ENCODE measurements at regions not wholly inside any gene's neighbourhood (a gene's known extent, or its start where the extent isn't known, plus 50 kb on each side); places are given as distances from the start of the nearest gene placed in this dataset.

- DNase-seq (ENCODE audit: low read depth in 2 of 3, low spot score in 2 of 3) = no peak
Observed at GRCh38 chr4:110675426-110675825, 52.5 kb upstream of the PITX2 start.

DNA sequence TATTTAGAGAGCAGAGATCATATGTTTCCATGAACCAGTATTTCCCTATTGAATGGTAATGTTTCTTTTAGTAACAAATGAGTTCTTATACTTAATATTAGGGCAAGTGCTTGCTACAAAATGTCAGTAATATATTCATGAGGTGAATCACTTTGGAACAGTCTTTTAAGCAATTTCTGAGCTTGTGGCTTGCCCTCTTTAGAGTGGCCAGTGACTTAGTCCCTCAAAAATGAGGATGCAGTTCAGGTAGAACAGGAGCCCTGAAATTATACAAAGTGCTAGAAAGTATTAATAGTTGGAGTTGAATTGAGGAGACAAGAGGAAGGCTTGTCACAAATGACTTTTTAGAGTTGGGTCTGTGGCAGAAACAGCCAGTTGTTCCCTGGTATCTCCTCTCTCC is 53.4 kb upstream of the PITX2 start:
- DNase-seq (ENCODE audit: low read depth in 2 of 3, low spot score in 2 of 3) = no peak

DNA sequence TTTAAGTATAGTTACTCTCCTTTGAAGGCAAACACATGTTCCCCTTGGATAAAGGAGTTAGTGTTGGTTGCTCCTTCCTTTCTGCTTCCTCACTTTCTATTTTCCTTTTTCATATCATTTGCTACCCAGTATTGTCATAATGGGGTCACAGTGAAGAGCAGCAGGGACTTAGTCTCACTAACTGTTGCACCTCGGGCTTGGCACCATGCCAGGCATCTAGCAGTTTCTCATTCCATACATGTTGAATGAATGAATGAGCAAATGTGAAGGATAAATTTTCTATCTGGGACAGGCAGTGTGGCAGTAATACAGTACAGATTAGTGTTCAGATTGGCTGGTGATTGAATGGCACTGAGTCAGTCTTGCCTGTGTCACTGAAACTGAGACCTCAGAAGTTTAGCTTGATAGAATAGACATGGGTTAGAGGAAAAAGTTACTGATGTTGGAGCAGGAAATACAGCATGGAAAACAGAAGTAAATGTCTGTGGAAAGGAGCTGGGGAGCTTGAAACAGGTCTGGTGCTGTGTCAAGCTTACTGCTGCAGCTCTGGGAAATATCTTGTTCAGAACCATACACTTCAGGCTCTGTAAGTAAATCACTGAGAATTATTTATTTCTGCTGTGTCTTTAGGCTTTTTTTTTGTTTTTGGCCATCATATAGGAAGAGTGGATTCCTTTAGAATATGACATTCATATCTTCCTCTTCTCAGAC is 55.8 kb upstream of the PITX2 start:
- no peak for DNase-seq (ENCODE audit: low read depth in 2 of 3, low spot score in 2 of 3)

DNA sequence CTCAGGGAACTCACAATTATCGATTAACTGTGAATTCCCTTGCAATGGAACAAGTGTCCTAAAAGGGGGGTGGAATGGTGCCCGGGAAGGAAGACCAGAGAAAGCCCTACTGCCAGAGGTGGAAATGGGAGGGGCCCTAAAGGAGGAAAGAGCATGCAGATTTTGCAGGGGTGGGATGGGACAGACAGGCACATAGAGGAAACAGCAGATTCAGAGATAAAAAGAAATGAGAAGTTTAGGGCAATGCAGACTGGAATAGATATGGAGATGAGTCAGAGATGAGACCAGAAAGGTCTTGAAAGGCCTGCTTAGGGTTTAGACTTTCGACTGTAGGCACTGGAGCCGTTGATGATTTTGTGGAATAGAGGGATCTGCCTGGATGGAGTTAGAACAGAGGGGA is 57.4 kb upstream of the PITX2 start:
- no peak for DNase-seq (ENCODE audit: low read depth in 2 of 3, low spot score in 2 of 3)

DNA sequence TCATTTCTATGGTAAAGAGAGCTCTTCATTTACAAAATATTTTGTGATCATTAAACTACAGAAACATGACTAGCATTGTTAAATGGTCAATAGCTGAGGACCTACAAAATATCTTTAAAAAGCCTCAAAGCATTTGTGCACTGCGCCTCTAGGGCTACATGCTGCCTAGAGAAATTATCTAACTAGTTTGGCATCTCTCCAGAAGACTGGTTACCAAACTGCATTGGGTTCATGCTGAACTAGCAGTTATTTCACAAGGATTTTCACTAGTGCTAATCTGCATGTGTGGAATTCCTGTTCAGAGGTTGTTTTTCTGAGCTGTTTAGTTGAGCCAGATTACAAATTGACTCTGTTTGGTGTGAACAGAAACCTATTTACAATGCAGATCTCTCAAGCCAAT is 58.5 kb upstream of the PITX2 start:
- DNase-seq (ENCODE audit: low read depth in 2 of 3, low spot score in 2 of 3) = no peak

DNA sequence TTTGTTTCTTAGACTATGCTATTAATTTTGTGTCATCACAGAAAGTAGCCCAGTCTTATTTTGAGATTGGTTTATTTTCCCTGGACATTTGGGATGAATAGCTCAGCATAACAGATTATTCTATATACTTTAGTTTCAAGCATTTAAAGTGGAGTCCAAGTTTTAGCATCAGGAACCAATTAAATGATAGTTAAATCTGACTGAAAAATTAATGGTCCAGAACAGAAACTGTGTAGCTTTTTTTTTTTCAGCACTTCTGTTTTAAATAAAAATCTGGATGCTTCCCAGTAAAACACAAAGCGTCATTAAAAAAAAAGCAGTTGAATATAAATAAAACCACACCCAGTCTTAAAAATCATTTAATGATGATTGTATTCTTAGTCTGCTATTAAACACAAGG is 59.4 kb upstream of the PITX2 start:
- no peak for DNase-seq (ENCODE audit: low read depth in 2 of 3, low spot score in 2 of 3)

- DNase-seq (ENCODE audit: low read depth in 2 of 3, low spot score in 2 of 3) = no peak
Observed at GRCh38 chr4:110683601-110684000, 60.7 kb upstream of the PITX2 start.

- no peak for DNase-seq (ENCODE audit: low read depth in 2 of 3, low spot score in 2 of 3)
Observed at GRCh38 chr4:110702326-110702725, 79.4 kb upstream of the PITX2 start.

DNA sequence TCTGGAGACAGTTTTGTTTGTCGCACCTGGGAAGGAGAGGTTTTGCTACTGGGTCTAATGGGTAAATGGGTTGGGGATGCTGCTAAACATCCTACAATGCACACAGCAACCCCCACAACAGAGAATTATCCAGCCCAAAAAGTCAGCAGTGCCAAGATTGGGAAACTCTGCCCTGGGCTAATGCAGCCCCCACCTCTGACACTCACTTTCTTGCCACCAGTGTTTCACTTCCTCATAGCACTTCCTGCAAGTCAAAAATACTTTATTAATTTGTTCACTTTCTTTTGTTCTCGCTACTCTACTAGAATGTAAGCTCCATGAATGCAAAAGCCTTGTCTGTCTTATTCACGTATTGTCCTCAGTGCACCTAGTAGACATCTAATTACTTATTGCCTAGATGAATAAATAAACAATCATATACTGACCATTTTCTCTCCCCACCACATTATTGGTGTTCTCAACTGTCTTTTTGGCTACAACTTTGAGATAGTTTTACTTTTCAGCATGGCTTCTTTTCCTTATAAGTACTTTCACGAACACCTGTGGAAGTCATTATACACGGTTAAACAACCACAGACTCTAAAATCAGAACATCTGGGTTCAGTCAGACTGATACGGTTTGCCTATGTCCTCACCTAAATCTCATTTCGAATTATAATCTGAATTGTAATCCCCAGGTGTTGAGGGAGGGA is 82.0 kb upstream of the PITX2 start:
- no peak for DNase-seq (ENCODE audit: low read depth in 2 of 3, low spot score in 2 of 3)

DNA sequence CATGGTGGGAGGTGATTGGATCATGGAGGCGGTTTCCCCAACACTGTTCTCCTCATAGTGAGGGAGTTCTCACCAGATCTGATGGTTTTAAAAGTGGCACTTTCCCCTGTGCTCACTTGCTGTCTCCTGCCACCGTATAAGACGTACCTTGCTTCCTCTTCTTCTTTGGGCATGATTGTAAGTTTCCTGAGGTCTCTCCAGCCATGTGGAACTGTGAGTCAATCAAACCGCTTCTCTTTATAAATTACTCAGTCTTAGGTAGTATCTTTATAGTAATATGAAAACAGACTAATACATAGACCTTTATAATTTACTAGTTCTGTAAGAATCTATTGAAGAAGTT is 82.5 kb upstream of the PITX2 start:
- no peak for DNase-seq (ENCODE audit: low read depth in 2 of 3, low spot score in 2 of 3)

DNA sequence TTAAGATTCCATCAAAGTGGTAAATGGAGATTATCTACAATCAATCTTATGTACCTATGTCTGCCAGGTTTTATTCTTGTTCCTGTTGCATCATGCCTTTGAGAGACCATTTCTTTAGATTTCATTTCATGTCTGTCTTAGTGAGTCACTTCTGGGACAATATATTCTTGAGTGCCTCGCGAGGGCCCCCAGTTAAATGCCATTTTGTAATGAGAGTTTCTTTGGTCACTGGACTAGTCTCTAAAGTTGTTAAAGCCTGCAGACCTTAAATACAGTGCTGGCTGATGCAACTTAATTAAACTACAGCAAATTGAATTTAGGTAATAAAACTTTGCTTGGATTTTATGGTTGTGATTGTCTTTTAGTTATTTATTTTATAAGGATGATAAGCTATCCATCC is 87.2 kb upstream of the PITX2 start:
- DNase-seq (ENCODE audit: low read depth in 2 of 3, low spot score in 2 of 3) = no peak

DNA sequence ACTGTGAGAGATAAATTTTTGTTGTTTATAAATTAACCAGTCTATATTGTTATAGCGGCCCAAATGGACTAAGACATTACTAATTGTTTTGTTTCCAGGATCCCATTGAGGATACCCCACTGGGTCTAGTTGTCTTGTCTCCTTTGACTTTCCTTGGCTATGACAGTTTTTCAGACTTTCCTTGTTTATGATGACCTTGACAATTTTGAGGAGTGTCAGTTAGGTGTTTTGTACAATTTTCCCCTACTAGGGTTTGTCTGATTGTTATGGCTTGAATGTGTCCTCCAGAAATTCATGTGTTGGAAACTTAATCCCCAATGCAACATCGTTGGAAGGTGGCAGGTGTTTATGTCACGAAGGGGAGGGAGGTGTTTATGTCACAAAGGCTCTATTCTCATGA is 89.6 kb upstream of the PITX2 start:
- DNase-seq (ENCODE audit: low read depth in 2 of 3, low spot score in 2 of 3) = no peak

- DNase-seq (ENCODE audit: low read depth in 2 of 3, low spot score in 2 of 3) = no peak
Observed at GRCh38 chr4:110730318-110730717, 107.4 kb upstream of the PITX2 start.

- no peak for DNase-seq (ENCODE audit: low read depth in 2 of 3, low spot score in 2 of 3)
Observed at GRCh38 chr4:110733901-110734300, 111.0 kb upstream of the PITX2 start.

DNA sequence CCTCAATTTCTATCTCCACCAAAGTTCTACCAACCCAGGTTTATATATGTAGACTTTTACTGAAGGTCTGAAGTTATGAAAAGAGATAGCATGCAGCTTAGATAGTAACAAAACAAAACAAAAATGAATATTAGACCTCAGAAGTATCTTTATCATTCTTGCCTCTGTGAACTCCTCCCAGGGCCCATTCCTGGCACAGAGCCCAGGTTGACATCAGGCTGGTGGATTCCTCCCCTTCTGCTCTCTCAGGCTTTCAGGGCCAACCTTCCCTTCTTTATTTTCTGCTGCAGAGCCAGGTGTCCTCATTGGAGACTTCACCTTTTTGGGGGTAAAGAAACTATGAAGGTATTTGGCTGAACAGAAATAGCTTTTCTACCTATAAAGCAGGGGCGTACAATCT is 112.8 kb upstream of the PITX2 start:
- no peak for DNase-seq (ENCODE audit: low read depth in 2 of 3, low spot score in 2 of 3)

GRCh38 chr4:110737931-110738330 is 115.1 kb upstream of the PITX2 start:
- DNase-seq (ENCODE audit: low read depth in 2 of 3, low spot score in 2 of 3) = no peak

DNA sequence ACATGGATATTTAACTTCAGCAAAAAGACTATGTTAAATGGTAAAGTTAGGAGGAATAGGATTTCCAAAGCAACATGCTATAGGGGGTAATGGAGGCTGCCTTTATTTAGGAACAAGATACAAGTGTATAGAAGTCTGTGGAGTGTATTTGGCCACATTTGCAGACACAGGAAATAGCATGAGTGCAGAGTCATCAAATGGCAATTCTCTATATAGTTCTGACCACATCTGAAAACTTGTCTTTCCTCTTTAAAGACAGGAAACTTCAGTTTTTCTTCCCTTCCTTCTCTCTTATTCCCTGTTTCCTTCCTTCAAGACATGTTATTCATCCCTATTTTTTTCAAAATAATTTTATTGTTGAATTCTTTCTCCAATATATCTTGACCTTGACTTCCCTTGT is 119.3 kb upstream of the PITX2 start:
- DNase-seq (ENCODE audit: low read depth in 2 of 3, low spot score in 2 of 3) = no peak

- no peak for DNase-seq (ENCODE audit: low read depth in 2 of 3, low spot score in 2 of 3)
Observed at GRCh38 chr4:110748071-110748470, 125.2 kb upstream of the PITX2 start.

GRCh38 chr4:110751183-110751582 is 128.3 kb upstream of the PITX2 start:
- no peak for DNase-seq (ENCODE audit: low read depth in 2 of 3, low spot score in 2 of 3)

- DNase-seq (ENCODE audit: low read depth in 2 of 3, low spot score in 2 of 3) = no peak
Observed at GRCh38 chr4:110751986-110752385, 129.1 kb upstream of the PITX2 start.

DNA sequence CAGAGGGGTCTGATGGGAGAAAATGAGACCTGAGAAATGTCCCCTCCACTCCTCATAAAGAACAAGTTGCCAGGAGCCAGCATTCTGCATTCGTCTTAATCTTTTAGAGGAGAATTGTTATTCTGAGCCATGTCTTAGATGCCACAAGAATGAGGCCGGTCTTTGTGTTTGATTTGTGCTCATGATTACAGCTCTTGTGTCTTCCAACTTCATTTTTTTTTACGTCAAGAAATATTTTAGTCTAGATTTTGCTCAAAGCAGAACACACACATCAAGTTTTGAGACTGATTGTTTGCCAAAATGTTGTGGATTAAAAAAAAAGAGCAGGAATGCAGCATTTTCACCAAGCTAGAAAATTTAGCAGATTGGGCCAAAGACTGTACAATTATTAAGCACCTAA is 130.6 kb upstream of the PITX2 start:
- DNase-seq (ENCODE audit: low read depth in 2 of 3, low spot score in 2 of 3) = no peak

DNA sequence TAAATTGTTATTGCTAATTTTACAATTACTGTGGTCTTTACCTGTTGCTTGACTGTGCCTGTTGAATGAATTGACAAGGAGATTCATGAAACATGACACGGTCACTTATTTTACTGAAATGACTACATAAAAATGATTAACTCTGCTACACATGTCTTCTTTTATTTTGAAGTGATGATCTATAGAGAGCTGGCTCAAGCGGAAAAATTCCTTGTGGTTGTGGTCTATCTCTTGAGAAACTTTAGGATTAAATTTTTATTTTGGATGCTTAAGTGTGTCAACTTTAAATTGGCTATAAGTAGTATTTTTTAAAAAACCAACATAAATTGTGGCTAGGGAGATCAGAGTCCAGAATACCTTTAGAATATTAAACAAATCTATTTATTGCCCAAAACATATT is 131.8 kb upstream of the PITX2 start:
- DNase-seq (ENCODE audit: low read depth in 2 of 3, low spot score in 2 of 3) = no peak

GRCh38 chr4:110769578-110769977 is 146.7 kb upstream of the PITX2 start:
- DNase-seq (ENCODE audit: low read depth in 2 of 3, low spot score in 2 of 3) = no peak

Measured in activated CD8-positive, alpha-beta memory T cell treated with anti-CD3 and anti-CD28 coated beads for 48 hours (primary cell).